CD8-positive, alpha-beta memory T cell (primary cell): ENCODE measurements at regions not wholly inside any gene's neighbourhood (a gene's known extent, or its start where the extent isn't known, plus 50 kb on each side); places are given as distances from the start of the nearest gene placed in this dataset.

Source experiments
- CTCF ChIA-PET: fragments of 350-600 bp; sonication (Branson Sonifier 250); formaldehyde crosslinking; loops from one replicate; lab custom pipeline; 2021; ENCODE audit warnings: antibody characterized with exemption; lab: Charles Lee
- POLR2A ChIA-PET: fragments of 350-600 bp; sonication (Branson Sonifier 250); formaldehyde crosslinking; loops from one replicate; lab custom pipeline; 2021; ENCODE audit warnings: antibody characterized with exemption; lab: Charles Lee
- DNase-seq, 5 donors: peaks; one replicate each; pipeline versions ENCODE4 v3.0.0 to v3.0.0-alpha.2; 2020 to 2022; ENCODE audit warnings: mixed read lengths in 1 of 5
- H3K27ac ChIP-seq: one replicate; pipeline ENCODE4 v1.7.0; 2013; ENCODE audit warnings: low read depth, mild to moderate bottlenecking, low read length, moderate library complexity
- H3K27me3 ChIP-seq: 2 replicates; pipeline ENCODE4 v1.7.0; 2013; ENCODE audit warnings: low read length, mild to moderate bottlenecking; ENCODE audit not compliant: insufficient read depth, poor library complexity, severe bottlenecking
- H3K36me3 ChIP-seq: 2 replicates; pipeline ENCODE4 v1.7.0; 2013; ENCODE audit warnings: mild to moderate bottlenecking, low read length, moderate library complexity; ENCODE audit not compliant: insufficient read depth
- H3K4me1 ChIP-seq: 2 replicates; pipeline ENCODE4 v1.7.0; 2013; ENCODE audit warnings: mild to moderate bottlenecking, low read length, moderate library complexity; ENCODE audit not compliant: insufficient read depth
- H3K4me3 ChIP-seq: 2 replicates; pipeline ENCODE4 v1.7.0; 2013; ENCODE audit warnings: mild to moderate bottlenecking, low read length
- H3K9me3 ChIP-seq: 2 replicates; pipeline ENCODE4 v1.7.0; 2013; ENCODE audit warnings: mild to moderate bottlenecking, low read length
- H3K27ac Mint-ChIP-seq, 8 donors: one replicate each; pipeline ENCODE4 v1.8.0; 2020 to 2021; ENCODE audit warnings: mixed read lengths in 8 of 8, mild to moderate bottlenecking in 6 of 8, inconsistent platforms in 3 of 8, moderate library complexity in 3 of 8
- H3K27me3 Mint-ChIP-seq, 2 donors: one replicate each; pipeline ENCODE4 v1.8.0; 2020 to 2021; ENCODE audit warnings: mixed read lengths in 2 of 2, mild to moderate bottlenecking in 1 of 2, moderate library complexity in 1 of 2
- H3K36me3 Mint-ChIP-seq, 3 donors: one replicate each; pipeline ENCODE4 v1.8.0; 2020 to 2021; ENCODE audit warnings: mixed read lengths in 3 of 3, inconsistent platforms in 1 of 3, mild to moderate bottlenecking in 1 of 3
- H3K4me1 Mint-ChIP-seq, 3 donors: one replicate each; pipeline ENCODE4 v1.8.0; 2020 to 2021; ENCODE audit warnings: mixed read lengths in 3 of 3, inconsistent platforms in 1 of 3, mild to moderate bottlenecking in 1 of 3
- H3K4me3 Mint-ChIP-seq, 7 donors: one replicate each; pipeline ENCODE4 v1.8.0; 2020 to 2021; ENCODE audit warnings: mixed read lengths in 7 of 7, mild to moderate bottlenecking in 6 of 7, moderate library complexity in 4 of 7, inconsistent platforms in 2 of 7
- H3K9me3 Mint-ChIP-seq, 5 donors: one replicate each; pipeline ENCODE4 v1.8.0; 2020 to 2022; ENCODE audit warnings: mixed read lengths in 5 of 5, mild to moderate bottlenecking in 3 of 5, moderate library complexity in 2 of 5, inconsistent platforms in 1 of 5

DNA sequence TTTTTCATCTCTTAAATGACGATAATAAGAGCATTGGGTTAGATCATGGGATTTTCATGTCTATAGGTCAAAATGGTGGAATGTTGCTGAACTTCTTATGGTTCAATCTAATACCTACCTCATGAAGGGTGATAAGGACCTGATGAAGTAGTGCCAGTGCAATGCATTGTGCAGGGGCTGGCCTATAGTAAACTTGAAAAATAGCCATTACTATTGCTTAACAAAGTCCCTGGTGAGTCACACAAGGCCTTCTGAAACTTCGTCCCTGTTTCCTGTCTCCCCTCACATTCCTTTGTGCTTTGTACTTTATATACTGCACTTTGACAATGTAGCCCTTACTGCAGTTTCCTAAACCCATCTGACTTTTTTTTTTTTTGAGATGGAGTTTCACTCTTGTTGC is 515.9 kb downstream of the SLC4A3 start:
- Histone ChIP-seq H3K36me3 (no peaks in the 10 kb centered on the region), H3K9me3 (no peaks in the 10 kb centered on the region), H3K4me1 (no peaks in the 10 kb centered on the region), H3K27ac (no peak overlapping the region), H3K4me3 (no peak overlapping the region), H3K27me3 (no peaks in the 10 kb centered on the region)
- Mint-ChIP-seq H3K36me3 (no peaks in the 10 kb centered on the region), H3K4me3 (no peak overlapping the region), H3K4me1 (no peaks in the 10 kb centered on the region), H3K27me3 (peaks cover 0 to 2% of the 10 kb centered on the region in 2 donors), H3K27ac (no peak overlapping the region), H3K9me3 (peaks cover 0 to 9% (median 0%) of the 10 kb centered on the region in 5 donors)
- POLR2A ChIA-PET, result no interaction called here
- CTCF ChIA-PET, result no interaction called here
- no peak for DNase-seq

DNA sequence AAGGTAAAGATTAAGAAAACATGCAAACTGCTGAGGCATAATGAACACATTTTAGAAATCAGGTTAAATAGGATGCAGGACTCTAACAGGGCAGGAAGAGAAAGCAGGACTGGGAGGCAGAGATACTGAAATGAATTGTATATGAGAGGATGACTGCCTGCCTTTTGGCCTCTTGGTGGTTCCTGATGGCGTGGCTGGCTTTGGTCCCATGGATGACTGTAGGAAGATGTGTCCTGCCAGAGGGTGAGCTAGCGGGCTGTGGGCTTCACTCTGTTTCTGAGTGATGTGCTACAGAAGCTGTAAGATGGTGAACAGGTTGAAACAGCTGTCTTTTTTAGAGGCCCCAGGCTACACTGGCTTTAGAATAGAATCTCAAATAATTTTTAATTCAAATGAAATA is 517.0 kb downstream of the SLC4A3 start:
- H3K27me3 ChIP-seq, result no peaks in the 10 kb centered on the region
- H3K4me1 ChIP-seq, result no peaks in the 10 kb centered on the region
- no peak overlapping the region for H3K4me3 ChIP-seq
- Mint-ChIP-seq H3K9me3 (peaks cover 0 to 9% (median 0%) of the 10 kb centered on the region in 5 donors), H3K27me3 (peaks cover 0 to 2% of the 10 kb centered on the region in 2 donors), H3K36me3 (no peaks in the 10 kb centered on the region), H3K27ac (no peak overlapping the region), H3K4me3 (no peak overlapping the region), H3K4me1 (no peaks in the 10 kb centered on the region)
- no peak overlapping the region for H3K27ac ChIP-seq
- ChIA-PET CTCF (no interaction called here), POLR2A (no interaction called here)
- H3K9me3 ChIP-seq, result no peaks in the 10 kb centered on the region
- no peak for DNase-seq
- H3K36me3 ChIP-seq, result no peaks in the 10 kb centered on the region

- no peaks in the 10 kb centered on the region for H3K27me3 ChIP-seq
- CTCF ChIA-PET, result no interaction called here
- Mint-ChIP-seq H3K4me1 (no peaks in the 10 kb centered on the region), H3K27me3 (peaks cover 0 to 2% of the 10 kb centered on the region in 2 donors), H3K9me3 (peaks cover 0 to 13% (median 2%) of the 10 kb centered on the region in 5 donors), H3K4me3 (no peak overlapping the region), H3K36me3 (no peaks in the 10 kb centered on the region), H3K27ac (no peak overlapping the region)
- POLR2A ChIA-PET, result no interaction called here
- no peak overlapping the region for H3K4me3 ChIP-seq
- H3K9me3 ChIP-seq, result no peaks in the 10 kb centered on the region
- no peak overlapping the region for H3K27ac ChIP-seq
- no peak for DNase-seq
- H3K36me3 ChIP-seq, result no peaks in the 10 kb centered on the region
- no peaks in the 10 kb centered on the region for H3K4me1 ChIP-seq
These were observed 520.0 kb downstream of the SLC4A3 start for GRCh38 chr2:220147161-220148038.

- peaks cover 0 to 15% (median 2%) of the 10 kb centered on the region in 5 donors for H3K9me3 Mint-ChIP-seq
- POLR2A ChIA-PET, result no interaction called here
- CTCF ChIA-PET, result no interaction called here
These were observed 521.2 kb downstream of the SLC4A3 start for GRCh38 chr2:220148471-220149248.

GRCh38 chr2:220151341-220151740 is 523.9 kb downstream of the SLC4A3 start:
- Histone ChIP-seq H3K4me1 (no peaks in the 10 kb centered on the region), H3K27me3 (no peaks in the 10 kb centered on the region), H3K36me3 (no peaks in the 10 kb centered on the region), H3K9me3 (no peaks in the 10 kb centered on the region), H3K4me3 (no peak overlapping the region), H3K27ac (no peak overlapping the region)
- ChIA-PET POLR2A (no interaction called here), CTCF (no interaction called here)
- H3K27ac Mint-ChIP-seq, result no peak overlapping the region
- H3K27me3 Mint-ChIP-seq, result peaks cover 0 to 2% of the 10 kb centered on the region in 2 donors
- H3K9me3 Mint-ChIP-seq, result peaks cover 0 to 7% (median 3%) of the 10 kb centered on the region in 5 donors
- H3K36me3 Mint-ChIP-seq, result no peaks in the 10 kb centered on the region
- DNase-seq, result no peak
- no peak overlapping the region for H3K4me3 Mint-ChIP-seq
- H3K4me1 Mint-ChIP-seq, result no peaks in the 10 kb centered on the region

More at GRCh38 chr2:220148471-220149248, 521.2 kb downstream of the SLC4A3 start:
- no peaks in the 10 kb centered on the region for H3K27me3 ChIP-seq
- Mint-ChIP-seq H3K36me3 (no peaks in the 10 kb centered on the region), H3K4me1 (no peaks in the 10 kb centered on the region), H3K27ac (no peak overlapping the region), H3K27me3 (peaks cover 0 to 2% of the 10 kb centered on the region in 2 donors), H3K4me3 (no peak overlapping the region)
- no peaks in the 10 kb centered on the region for H3K4me1 ChIP-seq
- no peak overlapping the region for H3K4me3 ChIP-seq
- H3K27ac ChIP-seq, result no peak overlapping the region
- no peaks in the 10 kb centered on the region for H3K9me3 ChIP-seq
- no peaks in the 10 kb centered on the region for H3K36me3 ChIP-seq
- no peak for DNase-seq

DNA sequence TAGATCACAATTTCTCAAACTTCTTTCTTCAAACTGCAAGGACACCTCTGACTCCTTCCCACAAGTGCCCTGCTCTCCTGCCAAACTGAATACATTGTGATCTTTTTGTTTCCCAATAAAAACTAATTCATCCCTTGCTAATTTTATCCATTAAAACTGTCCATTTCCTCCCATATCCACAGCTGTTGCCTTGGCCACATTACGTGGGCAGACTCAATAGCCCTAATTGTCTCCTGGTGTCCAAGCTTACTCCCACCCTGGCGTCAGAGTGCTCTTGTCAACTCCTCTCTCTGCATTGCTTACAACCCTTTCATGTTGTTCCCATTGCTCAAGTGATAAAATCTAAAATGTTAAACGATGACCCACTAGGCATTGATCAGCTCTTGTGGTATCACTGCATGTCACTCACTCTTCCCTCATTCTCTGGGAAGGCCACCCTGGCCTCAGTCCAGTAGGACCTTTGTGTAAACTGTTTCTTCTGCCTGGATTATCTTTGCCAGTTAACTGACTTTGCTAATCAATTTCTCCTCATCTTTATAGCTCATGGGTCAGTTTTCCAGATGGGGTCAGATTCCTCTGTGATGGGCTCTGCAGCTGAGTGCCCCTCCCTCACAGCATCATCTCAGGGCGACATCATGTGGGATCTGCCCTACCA is 525.0 kb downstream of the SLC4A3 start:
- no peak for DNase-seq

GRCh38 chr2:220153118-220153517 is 525.7 kb downstream of the SLC4A3 start:
- Histone ChIP-seq H3K4me3 (no peak overlapping the region), H3K27ac (no peak overlapping the region), H3K27me3 (no peaks in the 10 kb centered on the region), H3K36me3 (no peaks in the 10 kb centered on the region), H3K9me3 (no peaks in the 10 kb centered on the region), H3K4me1 (no peaks in the 10 kb centered on the region)
- Mint-ChIP-seq H3K27me3 (no peaks in the 10 kb centered on the region), H3K9me3 (peaks cover 0 to 7% (median 3%) of the 10 kb centered on the region in 5 donors), H3K36me3 (no peaks in the 10 kb centered on the region), H3K27ac (no peak overlapping the region), H3K4me1 (no peaks in the 10 kb centered on the region), H3K4me3 (no peak overlapping the region)
- CTCF ChIA-PET, result no interaction called here
- DNase-seq, result no peak
- POLR2A ChIA-PET, result no interaction called here

More for the DNA sequence above, 525.0 kb downstream of the SLC4A3 start:
- ChIA-PET POLR2A (no interaction called here), CTCF (no interaction called here)
- Mint-ChIP-seq H3K4me3 (no peak overlapping the region), H3K9me3 (peaks cover 0 to 7% (median 3%) of the 10 kb centered on the region in 5 donors), H3K27me3 (peaks cover 0 to 2% of the 10 kb centered on the region in 2 donors), H3K4me1 (no peaks in the 10 kb centered on the region), H3K27ac (no peak overlapping the region), H3K36me3 (no peaks in the 10 kb centered on the region)
- no peaks in the 10 kb centered on the region for H3K36me3 ChIP-seq
- no peak overlapping the region for H3K27ac ChIP-seq
- H3K9me3 ChIP-seq, result no peaks in the 10 kb centered on the region
- H3K4me3 ChIP-seq, result no peak overlapping the region
- H3K27me3 ChIP-seq, result no peaks in the 10 kb centered on the region
- no peaks in the 10 kb centered on the region for H3K4me1 ChIP-seq

DNA sequence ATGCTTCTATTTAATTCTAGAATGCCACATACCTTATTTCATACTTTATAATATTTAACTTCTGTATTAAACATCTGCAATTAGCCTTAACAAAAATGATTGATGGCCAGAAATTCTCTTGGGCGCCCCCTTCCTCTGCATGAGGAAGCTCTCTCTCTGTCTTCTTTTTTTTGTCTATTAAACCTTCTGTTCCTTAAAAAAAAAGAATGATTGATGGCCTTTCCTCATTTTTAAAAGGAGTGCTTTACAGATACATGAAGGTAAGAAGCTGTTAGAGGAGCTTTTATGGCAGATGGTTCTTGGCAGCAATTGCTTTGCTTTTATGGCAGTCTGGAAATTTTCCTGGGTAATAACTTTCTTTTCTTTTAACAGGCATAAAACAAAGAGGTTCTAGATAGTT is 526.9 kb downstream of the SLC4A3 start:
- no peak overlapping the region for H3K27ac Mint-ChIP-seq
- POLR2A ChIA-PET, result no interaction called here
- no peaks in the 10 kb centered on the region for H3K36me3 ChIP-seq
- no peaks in the 10 kb centered on the region for H3K27me3 Mint-ChIP-seq
- no peak overlapping the region for H3K27ac ChIP-seq
- no peaks in the 10 kb centered on the region for H3K27me3 ChIP-seq
- no peaks in the 10 kb centered on the region for H3K4me1 Mint-ChIP-seq
- no peak overlapping the region for H3K4me3 Mint-ChIP-seq
- no peak for DNase-seq
- no peaks in the 10 kb centered on the region for H3K4me1 ChIP-seq
- peaks cover 0 to 7% (median 3%) of the 10 kb centered on the region in 5 donors for H3K9me3 Mint-ChIP-seq
- no peaks in the 10 kb centered on the region for H3K9me3 ChIP-seq
- H3K4me3 ChIP-seq, result no peak overlapping the region
- no peaks in the 10 kb centered on the region for H3K36me3 Mint-ChIP-seq
- CTCF ChIA-PET, result no interaction called here
